HepG2 (cell line): ENCODE measurements at regions not wholly inside any gene's neighbourhood (a gene's known extent, or its start where the extent isn't known, plus 50 kb on each side); places are given as distances from the start of the nearest gene placed in this dataset.
"Not testable (repeated sequence)": the region's sequence is repeated elsewhere in the genome, so short reads cannot be mapped to it uniquely, and the experiment has no call there.

ENCODE experiments used
- ATAC-seq: fragments of 200-7000 bp; cut with Tn5 transposase; 3 replicates; pipeline ENCODE4 v1.9.1; 2020; ENCODE audit warnings: mild to moderate bottlenecking, moderate library complexity
- BruUV-seq: library from RNA; stranded (reverse); fragments of 400-500 nt; replicated peaks from 2 replicates; lab custom pipeline; 2021; lab: Mats Ljungman, UMichigan
- CTCF ChIA-PET: fragments of 300-600 bp; formaldehyde crosslinking; extraction: SDS; loops from one replicate; lab custom pipeline; 2021; ENCODE audit warnings: low total read pairs, inconsistent platforms, low intra/inter-chr PET ratio; lab: Yijun Ruan, JAX
- POLR2A ChIA-PET: fragments of 350-600 bp; sonication (Branson Sonifier 250); formaldehyde crosslinking; loops from one replicate; lab custom pipeline; 2020; ENCODE audit warnings: antibody characterized with exemption, inconsistent platforms; lab: Yijun Ruan, JAX
- DNase-seq: peaks from one replicate; pipeline ENCODE4 v3.0.0-alpha.2; 2015; ENCODE audit warnings: low spot score
- FAIRE-seq: peaks from 3 replicates; lab custom pipeline; 2011; peaks lifted over from hg19 to GRCh38; lab: Jason Lieb, UNC
- H2AFZ ChIP-seq: one replicate; pipeline ENCODE4 v1.6.1; 2011; ENCODE audit warnings: low read length, inconsistent platforms
- H3K27ac ChIP-seq: fragments of 300-600 bp; 3 replicates; pipeline ENCODE4 v1.8.0; 2011; ENCODE audit warnings: mixed run types, mild to moderate bottlenecking, mixed read lengths, low read length, inconsistent platforms; ENCODE audit not compliant: insufficient read depth; ENCODE audit errors: extremely low read length
- H3K27me3 ChIP-seq, 2 experiments: fragments of 200-600 bp in 1 of 2; 2 replicates in 1 of 2; 3 replicates in 1 of 2; pipeline versions ENCODE4 v1.6.0 to v1.8.0; 2011; ENCODE audit warnings: low read length in 2 of 2, mild to moderate bottlenecking in 2 of 2, moderate library complexity in 2 of 2, inconsistent platforms in 1 of 2; ENCODE audit not compliant: insufficient read depth in 2 of 2, control insufficient read depth in 1 of 2
- H3K36me3 ChIP-seq, 2 experiments: fragments of 200-600 bp in 1 of 2; replicated peaks in 1 of 2; 2 replicates in 1 of 2; 3 replicates in 1 of 2; pipeline versions ENCODE4 v1.5.1 to v1.8.0; 2011; ENCODE audit warnings: low read length in 2 of 2, inconsistent platforms in 1 of 2; ENCODE audit not compliant: insufficient read depth in 2 of 2, control insufficient read depth in 1 of 2
- H3K4me1 ChIP-seq: 2 replicates; pipeline ENCODE4 v1.5.1; 2012; ENCODE audit warnings: low read length, inconsistent platforms; ENCODE audit not compliant: insufficient read depth
- H3K4me2 ChIP-seq: 2 replicates; pipeline ENCODE4 v1.6.0; 2011; ENCODE audit warnings: low read depth, low read length, inconsistent platforms
- H3K4me3 ChIP-seq, 3 experiments: fragments of 200-600 bp in 1 of 3; sonication (generic), shearing (Covaris generic) in 1 of 3; replicated peaks in 1 of 3; 2 replicates each; pipeline ENCODE4 v1.5.1; 2011 to 2016; ENCODE audit warnings: low read length in 3 of 3, inconsistent platforms in 2 of 3, low read depth in 2 of 3, mild to moderate bottlenecking in 2 of 3, control low read depth in 1 of 3, mixed read lengths in 1 of 3; ENCODE audit not compliant: insufficient read depth in 1 of 3
- H3K79me2 ChIP-seq: one replicate; pipeline ENCODE4 v1.6.1; 2011; ENCODE audit warnings: low read length, inconsistent platforms; ENCODE audit not compliant: insufficient read depth
- H3K9ac ChIP-seq: 2 replicates; pipeline ENCODE4 v1.6.0; 2011; ENCODE audit warnings: mild to moderate bottlenecking, low read depth, low read length, inconsistent platforms; ENCODE audit not compliant: insufficient read depth
- H3K9me3 ChIP-seq: 2 replicates; pipeline ENCODE4 v1.5.1; 2012; ENCODE audit warnings: mild to moderate bottlenecking, low read length
- H4K20me1 ChIP-seq: 2 replicates; pipeline ENCODE4 v1.6.0; 2011; ENCODE audit warnings: inconsistent platforms, mild to moderate bottlenecking, low read length, moderate library complexity; ENCODE audit not compliant: insufficient read depth
- ATF3 ChIP-seq: sonication (generic); formaldehyde crosslinking; IDR thresholded peaks from 2 replicates; pipeline ENCODE4 v1.4.0; 2020; ENCODE audit warnings: missing genetic modification reagents
- CEBPB ChIP-seq: IDR thresholded peaks from 2 replicates; pipeline ENCODE4 v1.6.1; 2011; ENCODE audit warnings: low read depth, low read length, improper control_type of control experiment, borderline replicate concordance
- CEBPG ChIP-seq: IDR thresholded peaks from 2 replicates; pipeline ENCODE4 v1.6.1; 2016
- GATAD2A ChIP-seq: IDR thresholded peaks from 2 replicates; pipeline ENCODE4 v1.6.1; 2016
- HMG20A ChIP-seq: IDR thresholded peaks from 2 replicates; pipeline ENCODE4 v1.6.1; 2016; ENCODE audit warnings: borderline replicate concordance
- HNF1A ChIP-seq, 2 experiments: sonication (generic) in 1 of 2; formaldehyde crosslinking in 1 of 2; IDR thresholded peaks; 2 replicates each; pipeline versions ENCODE4 v1.4.0 to v1.6.1; 2016 to 2020; ENCODE audit warnings: borderline replicate concordance in 1 of 2, low read depth in 1 of 2, mild to moderate bottlenecking in 1 of 2, missing genetic modification reagents in 1 of 2
- HNF4A ChIP-seq: sonication (generic); formaldehyde crosslinking; IDR thresholded peaks from 2 replicates; pipeline ENCODE4 v1.4.0; 2020; ENCODE audit warnings: missing genetic modification reagents
- POGZ ChIP-seq: sonication (generic); formaldehyde crosslinking; IDR thresholded peaks from 2 replicates; pipeline ENCODE4 v1.4.0; 2020; ENCODE audit warnings: mild to moderate bottlenecking, missing genetic modification reagents
- RARA ChIP-seq: IDR thresholded peaks from 2 replicates; pipeline ENCODE4 v1.6.1; 2016; ENCODE audit warnings: missing genetic modification reagents, missing compliant biosample characterization
- ZNF362 ChIP-seq: sonication (generic); formaldehyde crosslinking; IDR thresholded peaks from 2 replicates; pipeline ENCODE4 v1.4.0; 2020; ENCODE audit warnings: missing genetic modification reagents, mild to moderate bottlenecking, borderline replicate concordance
- ZNF7 ChIP-seq: IDR thresholded peaks from 2 replicates; pipeline ENCODE4 v1.6.1; 2016; ENCODE audit warnings: missing biosample characterization, missing genetic modification reagents
- WGBS: methylation state at CpG from one replicate; pipeline ENCODE4 v1.1.6; 2017; ENCODE audit warnings: low lambda C conversion rate; 5-methylcytosine and 5-hydroxymethylcytosine counted together
- in situ Hi-C: cut with HindIII; loops from 2 replicates; pipeline ENCODE4 v1.10.0; 2017; ENCODE audit warnings: low pct_unique_long_range_greater_than_20kb; ENCODE audit not compliant: extremely low pct_ligation_motif_present
- intact Hi-C: fragments of 100-400 bp; cut with micrococcal nuclease; formaldehyde crosslinking; loops from one replicate; pipeline ENCODE4 v1.10.0; 2022; ENCODE audit not compliant: unreplicated experiment
- TF ChIP-seq, protein P1 (sequence below), 2 experiments: fragments of 450-650 bp in 1 of 2; sonication (generic) in 1 of 2; formaldehyde crosslinking; IDR thresholded peaks; 2 replicates each; pipeline versions ENCODE4 v1.5.0 to v1.8.0; 2020 to 2022; ENCODE audit warnings: mild to moderate bottlenecking in 1 of 2, missing genetic modification reagents in 1 of 2

DNA sequence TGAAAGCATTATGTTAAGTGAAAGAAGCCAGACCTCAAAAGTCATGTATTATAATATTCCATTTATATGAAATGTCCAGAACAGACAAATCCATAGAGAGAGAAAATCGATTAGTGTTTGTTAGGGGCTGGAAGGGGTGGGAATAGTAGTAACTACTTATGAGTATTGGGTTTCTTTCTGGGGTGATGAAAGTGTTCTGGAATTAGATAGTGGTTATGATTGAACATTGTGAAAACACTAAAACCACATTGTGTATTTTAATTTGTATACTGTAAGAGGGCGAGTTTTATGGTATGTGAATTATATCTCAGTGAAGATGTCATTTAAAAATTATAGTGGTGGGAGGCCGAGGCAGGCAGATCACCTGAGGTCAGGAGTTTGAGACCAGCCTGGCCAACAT is 52.0 kb upstream of the KIF13A start:
- POLR2A ChIA-PET = no interaction called here
- TF ChIP-seq HNF1A (IDR thresholded peaks at IDR 0.05; ENCODE audit: low read depth) (no peak), HNF1A (CRISPR knock-in tag; IDR thresholded peaks at IDR 0.05; ENCODE audit: borderline replicate concordance) (no peak), POGZ (CRISPR knock-in tag) (no peak), ZNF7 (CRISPR knock-in tag) (no peak)
- BruUV-seq = no TSS peak

DNA sequence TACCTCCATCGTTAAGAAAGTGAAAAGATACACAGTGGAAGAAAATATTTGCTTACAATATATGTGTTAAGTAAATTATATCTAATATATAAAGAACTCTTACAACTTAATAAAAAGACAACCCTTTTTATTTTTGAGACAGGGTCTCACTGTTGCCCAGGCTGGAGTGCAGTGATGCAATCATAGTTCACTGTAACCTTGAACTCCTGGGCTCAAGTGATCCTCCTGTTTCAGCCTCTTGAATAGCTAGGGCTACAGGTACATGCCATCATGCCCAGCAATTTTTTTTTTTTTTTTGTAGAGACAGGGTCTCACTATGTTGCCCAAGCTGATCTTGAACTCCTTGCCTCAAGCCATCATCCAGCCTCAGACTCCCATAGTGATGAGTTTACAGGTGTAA is 50.8 kb upstream of the KIF13A start:
- H3K27ac ChIP-seq, H3K36me3 ChIP-seq, H4K20me1 ChIP-seq, ATAC-seq, H3K79me2 ChIP-seq, H3K4me3 ChIP-seq, FAIRE-seq, H3K4me2 ChIP-seq, DNase-seq, H3K27me3 ChIP-seq, intact Hi-C loops, H2AFZ ChIP-seq, in situ Hi-C loops, BruUV-seq, H3K9ac ChIP-seq, H3K9me3 ChIP-seq, CTCF ChIA-PET, POLR2A ChIA-PET: not testable (repeated sequence)
- TF ChIP-seq HNF4A (CRISPR knock-in tag) = peak; percentile 54
- peak; percentile 84 for TF ChIP-seq CEBPG (CRISPR knock-in tag)
- peak; percentile 51; the same call in 1 of the 2 replicates for TF ChIP-seq GATAD2A (CRISPR knock-in tag)
- TF ChIP-seq ATF3 (CRISPR knock-in tag) = 0 out of 2 replicates have a peak, but pooled peaks have one; percentile 34
- TF ChIP-seq CEBPB = peak; percentile 55
- peak; percentile 35; the same call in 1 of the 2 replicates for TF ChIP-seq ZNF362
- TF ChIP-seq RARA (CRISPR knock-in tag) = peak; percentile 90
- TF ChIP-seq, protein P1, sequence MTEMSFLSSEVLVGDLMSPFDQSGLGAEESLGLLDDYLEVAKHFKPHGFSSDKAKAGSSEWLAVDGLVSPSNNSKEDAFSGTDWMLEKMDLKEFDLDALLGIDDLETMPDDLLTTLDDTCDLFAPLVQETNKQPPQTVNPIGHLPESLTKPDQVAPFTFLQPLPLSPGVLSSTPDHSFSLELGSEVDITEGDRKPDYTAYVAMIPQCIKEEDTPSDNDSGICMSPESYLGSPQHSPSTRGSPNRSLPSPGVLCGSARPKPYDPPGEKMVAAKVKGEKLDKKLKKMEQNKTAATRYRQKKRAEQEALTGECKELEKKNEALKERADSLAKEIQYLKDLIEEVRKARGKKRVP (CRISPR knock-in tag; IDR thresholded peaks at IDR 0.05) = peak in 1 of 2 experiments; percentile 60; a peak in 2 of 4 replicates
- TF ChIP-seq HMG20A = peak; percentile 15; the same call in 1 of the 2 replicates
- peaks cover 34% of the 10 kb centered on the region for H3K4me1 ChIP-seq
- 21% methylated on average over 1 of the region's 1 CpG for WGBS

More for the DNA sequence above, 52.0 kb upstream of the KIF13A start:
- Histone ChIP-seq H3K4me2 (no peak overlapping the region), H3K27me3 (no peaks in the 10 kb centered on the region; a peak in 1 of 5 replicates), H3K79me2 (no peaks in the 10 kb centered on the region), H2AFZ (no peak overlapping the region), H3K27ac (no peak overlapping the region), H3K4me3 (no peak overlapping the region), H3K4me1 (peaks cover 47% of the 10 kb centered on the region), H3K9me3 (no peaks in the 10 kb centered on the region), H3K36me3 (no peaks in the 10 kb centered on the region), H4K20me1 (no peaks in the 10 kb centered on the region), H3K9ac (no peak overlapping the region)
- intact Hi-C loops (no loop called here), in situ Hi-C loops (no loop called here)
- ATAC-seq = no peak
- 21% methylated on average over 3 of the region's 3 CpGs for WGBS
- CTCF ChIA-PET = no interaction called here
- DNase-seq = no peak
- no peak for FAIRE-seq
